ENCODE measurements at regions not wholly inside any gene's neighbourhood (a gene's known extent, or its start where the extent isn't known, plus 50 kb on each side); places are given as distances from the start of the nearest gene placed in this dataset.

- no peak overlapping the region for H3K9ac ChIP-seq (ENCODE audit: low read depth in 1 of 2, low read length in 2 of 2)
- no peaks in the 10 kb centered on the region for H3K36me3 ChIP-seq (ENCODE audit: control insufficient read depth in 2 of 2, insufficient read depth in 2 of 2, low read length in 2 of 2)
- no peaks in the 10 kb centered on the region for H3K9me3 ChIP-seq (ENCODE audit: control insufficient read depth in 2 of 2, low read length in 2 of 2)
- no peak overlapping the region for H3K4me3 ChIP-seq (ENCODE audit: low read length in 2 of 2)
- no peak overlapping the region for H3K27ac ChIP-seq (ENCODE audit: low read depth in 2 of 2, low read length in 2 of 2)
- no peaks in the 10 kb centered on the region for H3K4me1 ChIP-seq (ENCODE audit: control insufficient read depth in 2 of 2, insufficient read depth in 2 of 2, low read length in 2 of 2)
- no peaks in the 10 kb centered on the region for H3K27me3 ChIP-seq (ENCODE audit: control insufficient read depth in 2 of 2, insufficient read depth in 2 of 2, low read length in 2 of 2)
Measured at GRCh38 chr15:46502667-46503066, 867.8 kb downstream of the SQOR start.

- no peaks in the 10 kb centered on the region for H3K4me1 ChIP-seq (ENCODE audit: control insufficient read depth in 2 of 2, insufficient read depth in 2 of 2, low read length in 2 of 2)
- H3K9me3 ChIP-seq (ENCODE audit: control insufficient read depth in 2 of 2, low read length in 2 of 2): no peaks in the 10 kb centered on the region
- H3K27ac ChIP-seq (ENCODE audit: low read depth in 2 of 2, low read length in 2 of 2): no peak overlapping the region
- no peaks in the 10 kb centered on the region for H3K36me3 ChIP-seq (ENCODE audit: control insufficient read depth in 2 of 2, insufficient read depth in 2 of 2, low read length in 2 of 2)
- H3K27me3 ChIP-seq (ENCODE audit: control insufficient read depth in 2 of 2, insufficient read depth in 2 of 2, low read length in 2 of 2): no peaks in the 10 kb centered on the region
- H3K4me3 ChIP-seq (ENCODE audit: low read length in 2 of 2): no peak overlapping the region
- no peak overlapping the region for H3K9ac ChIP-seq (ENCODE audit: low read depth in 1 of 2, low read length in 2 of 2)
Measured at GRCh38 chr15:46518381-46518780, 883.6 kb downstream of the SQOR start.

- Histone ChIP-seq H3K27me3 (ENCODE audit: control insufficient read depth in 2 of 2, insufficient read depth in 2 of 2, low read length in 2 of 2) (no peaks in the 10 kb centered on the region), H3K9me3 (ENCODE audit: control insufficient read depth in 2 of 2, low read length in 2 of 2) (peaks cover 0 to 1% of the 10 kb centered on the region in 2 donors), H3K36me3 (ENCODE audit: control insufficient read depth in 2 of 2, insufficient read depth in 2 of 2, low read length in 2 of 2) (no peaks in the 10 kb centered on the region), H3K27ac (ENCODE audit: low read depth in 2 of 2, low read length in 2 of 2) (no peak overlapping the region), H3K9ac (ENCODE audit: low read depth in 1 of 2, low read length in 2 of 2) (no peak overlapping the region), H3K4me3 (ENCODE audit: low read length in 2 of 2) (no peak overlapping the region), H3K4me1 (ENCODE audit: control insufficient read depth in 2 of 2, insufficient read depth in 2 of 2, low read length in 2 of 2) (peaks cover 2 to 12% of the 10 kb centered on the region in 2 donors)
Measured at GRCh38 chr15:46523701-46524100, 888.9 kb downstream of the SQOR start.

DNA sequence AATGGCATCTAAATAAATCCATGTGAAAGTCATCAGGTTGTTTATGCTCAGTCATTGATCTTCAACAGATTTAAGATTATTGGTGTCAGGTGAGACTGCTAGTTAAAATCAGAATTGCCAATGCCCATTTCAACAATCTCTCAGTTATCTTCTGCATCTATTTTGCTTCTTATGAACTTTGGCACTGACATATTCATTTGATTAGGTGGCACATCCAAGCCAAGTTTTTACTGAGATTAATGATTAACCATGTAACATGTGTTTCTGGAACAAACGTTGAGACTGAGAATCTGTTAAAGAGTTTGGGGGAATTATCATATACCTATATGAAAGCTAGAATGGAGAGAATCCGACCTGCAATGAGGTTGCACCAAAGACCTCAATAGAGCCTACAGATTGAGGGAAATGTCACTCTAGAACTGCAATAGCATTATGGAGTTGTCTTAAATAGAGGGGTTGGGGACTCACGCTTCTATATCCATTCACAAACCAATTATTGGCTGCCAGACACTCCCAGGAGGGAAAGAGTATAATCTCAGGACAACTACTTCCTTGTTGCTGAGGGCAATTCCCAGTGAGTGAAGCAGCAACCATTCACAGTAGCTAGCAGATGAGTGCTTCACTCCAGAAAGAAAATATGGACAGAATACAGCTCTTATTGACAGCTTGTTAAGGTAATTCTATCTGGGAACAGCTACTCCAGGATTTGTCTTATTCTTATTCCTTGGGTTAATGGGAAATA is 891.3 kb downstream of the SQOR start:
- peak overlapping the region in 1 of 2 donors; percentile 59 for H3K4me3 ChIP-seq (ENCODE audit: low read length in 2 of 2)

DNA sequence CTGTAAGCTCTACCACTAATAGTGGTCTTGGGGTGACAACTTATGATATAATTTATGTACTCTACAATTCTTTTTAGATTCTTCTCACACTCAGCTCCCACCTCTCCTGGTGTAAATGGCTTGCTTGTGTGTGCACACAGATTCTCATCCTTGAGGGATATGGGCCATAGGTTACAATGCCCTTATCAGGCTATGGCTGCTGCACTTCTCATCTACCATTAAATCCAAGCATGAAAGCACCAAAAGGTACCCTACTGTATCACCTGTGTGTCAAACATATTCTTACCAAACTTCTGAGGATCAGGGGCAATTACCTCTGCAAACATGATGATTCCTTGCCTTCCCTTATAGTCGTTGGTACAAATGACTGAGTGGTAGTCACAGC is 891.9 kb downstream of the SQOR start:
- peak overlapping the region; percentile 66 to 70 for H3K27ac ChIP-seq (ENCODE audit: low read depth in 2 of 2, low read length in 2 of 2)
- peaks cover 0 to 1% of the 10 kb centered on the region in 2 donors for H3K9me3 ChIP-seq (ENCODE audit: control insufficient read depth in 2 of 2, low read length in 2 of 2)

More for the DNA sequence above, 891.3 kb downstream of the SQOR start:
- Histone ChIP-seq H3K36me3 (ENCODE audit: control insufficient read depth in 2 of 2, insufficient read depth in 2 of 2, low read length in 2 of 2) (no peaks in the 10 kb centered on the region), H3K9ac (ENCODE audit: low read depth in 1 of 2, low read length in 2 of 2) (no peak overlapping the region), H3K9me3 (ENCODE audit: control insufficient read depth in 2 of 2, low read length in 2 of 2) (peaks cover 0 to 1% of the 10 kb centered on the region in 2 donors), H3K27ac (ENCODE audit: low read depth in 2 of 2, low read length in 2 of 2) (peak overlapping the region; percentile 66 to 70), H3K4me1 (ENCODE audit: control insufficient read depth in 2 of 2, insufficient read depth in 2 of 2, low read length in 2 of 2) (peaks cover 2 to 12% of the 10 kb centered on the region in 2 donors), H3K27me3 (ENCODE audit: control insufficient read depth in 2 of 2, insufficient read depth in 2 of 2, low read length in 2 of 2) (no peaks in the 10 kb centered on the region)

GRCh38 chr15:46543626-46544025 is 908.8 kb downstream of the SQOR start:
- no peak overlapping the region for H3K9ac ChIP-seq (ENCODE audit: low read depth in 1 of 2, low read length in 2 of 2)
- H3K27me3 ChIP-seq (ENCODE audit: control insufficient read depth in 2 of 2, insufficient read depth in 2 of 2, low read length in 2 of 2): no peaks in the 10 kb centered on the region
- H3K36me3 ChIP-seq (ENCODE audit: control insufficient read depth in 2 of 2, insufficient read depth in 2 of 2, low read length in 2 of 2): no peaks in the 10 kb centered on the region
- no peaks in the 10 kb centered on the region for H3K9me3 ChIP-seq (ENCODE audit: control insufficient read depth in 2 of 2, low read length in 2 of 2)
- H3K27ac ChIP-seq (ENCODE audit: low read depth in 2 of 2, low read length in 2 of 2): no peak overlapping the region
- H3K4me3 ChIP-seq (ENCODE audit: low read length in 2 of 2): no peak overlapping the region
- H3K4me1 ChIP-seq (ENCODE audit: control insufficient read depth in 2 of 2, insufficient read depth in 2 of 2, low read length in 2 of 2): no peaks in the 10 kb centered on the region

More for the DNA sequence above, 891.9 kb downstream of the SQOR start:
- Histone ChIP-seq H3K4me3 (ENCODE audit: low read length in 2 of 2) (peak overlapping the region; percentile 6 to 59), H3K27me3 (ENCODE audit: control insufficient read depth in 2 of 2, insufficient read depth in 2 of 2, low read length in 2 of 2) (no peaks in the 10 kb centered on the region), H3K9ac (ENCODE audit: low read depth in 1 of 2, low read length in 2 of 2) (peak overlapping the region in 1 of 2 donors; percentile 8), H3K4me1 (ENCODE audit: control insufficient read depth in 2 of 2, insufficient read depth in 2 of 2, low read length in 2 of 2) (peaks cover 2 to 12% of the 10 kb centered on the region in 2 donors), H3K36me3 (ENCODE audit: control insufficient read depth in 2 of 2, insufficient read depth in 2 of 2, low read length in 2 of 2) (no peaks in the 10 kb centered on the region)

GRCh38 chr15:46548989-46549388 is 914.2 kb downstream of the SQOR start:
- Histone ChIP-seq H3K27ac (ENCODE audit: low read depth in 2 of 2, low read length in 2 of 2) (no peak overlapping the region), H3K4me3 (ENCODE audit: low read length in 2 of 2) (no peak overlapping the region), H3K4me1 (ENCODE audit: control insufficient read depth in 2 of 2, insufficient read depth in 2 of 2, low read length in 2 of 2) (no peaks in the 10 kb centered on the region), H3K9me3 (ENCODE audit: control insufficient read depth in 2 of 2, low read length in 2 of 2) (no peaks in the 10 kb centered on the region), H3K27me3 (ENCODE audit: control insufficient read depth in 2 of 2, insufficient read depth in 2 of 2, low read length in 2 of 2) (no peaks in the 10 kb centered on the region), H3K9ac (ENCODE audit: low read depth in 1 of 2, low read length in 2 of 2) (no peak overlapping the region), H3K36me3 (ENCODE audit: control insufficient read depth in 2 of 2, insufficient read depth in 2 of 2, low read length in 2 of 2) (no peaks in the 10 kb centered on the region)

DNA sequence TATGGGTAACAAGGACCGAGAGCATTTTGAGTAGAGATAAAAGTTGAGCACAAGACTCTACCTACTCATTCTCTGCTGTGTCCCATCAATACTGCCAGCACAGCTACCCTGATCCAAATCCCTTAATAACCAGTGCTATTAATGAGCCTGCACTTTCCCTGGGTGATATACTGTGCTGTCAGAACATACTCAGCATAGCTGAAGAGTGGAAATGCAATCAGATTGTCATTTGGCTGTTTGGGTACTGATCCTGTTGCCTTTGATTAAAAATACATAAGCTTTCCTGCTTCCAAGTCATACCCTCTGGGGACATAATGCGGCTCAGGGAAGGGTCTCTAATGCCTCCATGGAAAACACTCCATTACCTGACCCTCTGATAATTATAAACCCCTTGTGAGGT is 917.5 kb downstream of the SQOR start:
- Histone ChIP-seq H3K27me3 (ENCODE audit: control insufficient read depth in 2 of 2, insufficient read depth in 2 of 2, low read length in 2 of 2) (no peaks in the 10 kb centered on the region), H3K9me3 (ENCODE audit: control insufficient read depth in 2 of 2, low read length in 2 of 2) (no peaks in the 10 kb centered on the region), H3K4me1 (ENCODE audit: control insufficient read depth in 2 of 2, insufficient read depth in 2 of 2, low read length in 2 of 2) (no peaks in the 10 kb centered on the region), H3K36me3 (ENCODE audit: control insufficient read depth in 2 of 2, insufficient read depth in 2 of 2, low read length in 2 of 2) (no peaks in the 10 kb centered on the region), H3K9ac (ENCODE audit: low read depth in 1 of 2, low read length in 2 of 2) (no peak overlapping the region), H3K27ac (ENCODE audit: low read depth in 2 of 2, low read length in 2 of 2) (no peak overlapping the region), H3K4me3 (ENCODE audit: low read length in 2 of 2) (no peak overlapping the region)

GRCh38 chr15:46555547-46555946 is 920.7 kb downstream of the SQOR start:
- H3K27ac ChIP-seq (ENCODE audit: low read depth in 2 of 2, low read length in 2 of 2): no peak overlapping the region
- H3K4me1 ChIP-seq (ENCODE audit: control insufficient read depth in 2 of 2, insufficient read depth in 2 of 2, low read length in 2 of 2): no peaks in the 10 kb centered on the region
- H3K9me3 ChIP-seq (ENCODE audit: control insufficient read depth in 2 of 2, low read length in 2 of 2): no peaks in the 10 kb centered on the region
- no peak overlapping the region for H3K4me3 ChIP-seq (ENCODE audit: low read length in 2 of 2)
- H3K27me3 ChIP-seq (ENCODE audit: control insufficient read depth in 2 of 2, insufficient read depth in 2 of 2, low read length in 2 of 2): no peaks in the 10 kb centered on the region
- no peaks in the 10 kb centered on the region for H3K36me3 ChIP-seq (ENCODE audit: control insufficient read depth in 2 of 2, insufficient read depth in 2 of 2, low read length in 2 of 2)
- no peak overlapping the region for H3K9ac ChIP-seq (ENCODE audit: low read depth in 1 of 2, low read length in 2 of 2)

DNA sequence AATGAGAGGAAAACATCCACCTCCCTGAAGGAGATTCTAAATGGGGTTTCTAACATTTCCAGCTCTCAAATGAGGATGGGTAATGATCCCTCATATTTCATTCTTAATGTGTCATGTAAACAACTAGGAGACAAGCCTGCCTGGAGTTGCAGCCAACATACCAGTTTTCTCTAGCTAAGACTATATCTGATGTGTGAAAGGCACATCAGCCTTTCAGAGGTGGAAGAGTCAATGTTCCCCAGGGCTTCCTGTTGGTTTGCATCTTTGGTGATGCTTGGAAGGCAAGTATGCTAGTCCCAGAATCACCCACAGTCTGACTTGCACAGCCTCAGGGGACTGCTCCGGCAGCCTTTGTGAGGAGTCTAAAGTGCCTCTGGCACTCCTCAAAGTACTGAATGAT is 921.2 kb downstream of the SQOR start:
- Histone ChIP-seq H3K27me3 (ENCODE audit: control insufficient read depth in 2 of 2, insufficient read depth in 2 of 2, low read length in 2 of 2) (no peaks in the 10 kb centered on the region), H3K9me3 (ENCODE audit: control insufficient read depth in 2 of 2, low read length in 2 of 2) (no peaks in the 10 kb centered on the region), H3K36me3 (ENCODE audit: control insufficient read depth in 2 of 2, insufficient read depth in 2 of 2, low read length in 2 of 2) (no peaks in the 10 kb centered on the region), H3K4me3 (ENCODE audit: low read length in 2 of 2) (no peak overlapping the region), H3K9ac (ENCODE audit: low read depth in 1 of 2, low read length in 2 of 2) (no peak overlapping the region), H3K4me1 (ENCODE audit: control insufficient read depth in 2 of 2, insufficient read depth in 2 of 2, low read length in 2 of 2) (no peaks in the 10 kb centered on the region), H3K27ac (ENCODE audit: low read depth in 2 of 2, low read length in 2 of 2) (no peak overlapping the region)
